HCT116 (cell line): ENCODE measurements at regions not wholly inside any gene's neighbourhood (a gene's known extent, or its start where the extent isn't known, plus 50 kb on each side); places are given as distances from the start of the nearest gene placed in this dataset.

Experiments
- EZH2 ChIP-seq: fragments of 200-600 bp; sonication (generic); IDR thresholded peaks from 2 replicates; pipeline ENCODE4 v1.6.1; 2017; ENCODE audit warnings: antibody characterized with exemption, mixed run types
- POLR2A ChIP-seq: IDR thresholded peaks from 2 replicates; pipeline ENCODE4 v1.7.0; 2011; ENCODE audit warnings: borderline replicate concordance; ENCODE audit not compliant: insufficient read depth, insufficient read length; ENCODE audit errors: extremely low read depth
- POLR2AphosphoS5 ChIP-seq: IDR thresholded peaks from 2 replicates; pipeline ENCODE4 v1.6.1; 2011; ENCODE audit warnings: mild to moderate bottlenecking, low read depth, low read length, moderate library complexity
- SP1 ChIP-seq: IDR thresholded peaks from 2 replicates; pipeline ENCODE4 v1.6.1; 2012; ENCODE audit warnings: low read depth
- ZNF274 ChIP-seq: fragments of 200-500 bp; sonication (Bioruptor generic); IDR thresholded peaks from 2 replicates; pipeline ENCODE4 v1.6.1; 2014; ENCODE audit warnings: mild to moderate bottlenecking, low read depth, low read length, inconsistent platforms
- TF ChIP-seq, protein P1 (sequence below), 3 experiments: fragments of 200-600 bp in 1 of 3; sonication (generic) in 1 of 3; IDR thresholded peaks in 2 of 3; conservative IDR thresholded peaks in 1 of 3; 2 replicates each; pipeline ENCODE4 v1.5.1; 2012 to 2017; ENCODE audit warnings: low read depth in 2 of 3, low read length in 2 of 3, antibody characterized with exemption in 1 of 3, borderline replicate concordance in 1 of 3, control low read depth in 1 of 3, mild to moderate bottlenecking in 1 of 3, mixed read lengths in 1 of 3, mixed run types in 1 of 3, moderate library complexity in 1 of 3; ENCODE audit not compliant: insufficient read depth in 1 of 3
- TF ChIP-seq, protein P2 (sequence below): IDR thresholded peaks from 2 replicates; pipeline ENCODE4 v1.6.1; 2012
- TF ChIP-seq, protein P3 (sequence below): IDR thresholded peaks from 2 replicates; pipeline ENCODE4 v1.6.1; 2012; ENCODE audit warnings: low read depth
- TF ChIP-seq, protein P4 (sequence below): IDR thresholded peaks from 2 replicates; pipeline ENCODE4 v1.6.1; 2011; ENCODE audit warnings: mild to moderate bottlenecking, low read length, moderate library complexity; ENCODE audit not compliant: insufficient replicate concordance; ENCODE audit errors: extremely low read depth
- TF ChIP-seq, protein P5 (sequence below): IDR thresholded peaks from 2 replicates; pipeline ENCODE4 v1.6.1; 2012

DNA sequence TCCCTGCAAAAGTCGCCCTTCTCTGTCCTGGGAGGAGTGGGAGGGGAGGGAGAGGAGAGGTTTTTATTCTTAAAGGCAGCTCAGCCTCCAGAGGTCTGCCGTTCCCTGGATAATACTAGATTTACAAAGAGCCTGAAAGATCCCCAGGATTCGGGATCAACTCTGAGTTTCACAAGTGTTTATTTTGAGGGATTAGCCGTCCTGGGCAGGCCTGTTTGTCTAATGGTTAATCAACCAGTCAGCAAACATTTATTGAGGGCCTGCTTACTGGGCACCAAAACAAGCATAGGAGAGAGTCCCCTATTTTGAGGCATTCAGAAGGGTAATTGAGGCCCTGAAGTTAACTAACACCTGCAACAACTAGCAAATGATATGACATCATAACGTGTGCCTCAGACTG is 152.6 kb upstream of the SLC1A4 start:
- TF ChIP-seq, protein P1, sequence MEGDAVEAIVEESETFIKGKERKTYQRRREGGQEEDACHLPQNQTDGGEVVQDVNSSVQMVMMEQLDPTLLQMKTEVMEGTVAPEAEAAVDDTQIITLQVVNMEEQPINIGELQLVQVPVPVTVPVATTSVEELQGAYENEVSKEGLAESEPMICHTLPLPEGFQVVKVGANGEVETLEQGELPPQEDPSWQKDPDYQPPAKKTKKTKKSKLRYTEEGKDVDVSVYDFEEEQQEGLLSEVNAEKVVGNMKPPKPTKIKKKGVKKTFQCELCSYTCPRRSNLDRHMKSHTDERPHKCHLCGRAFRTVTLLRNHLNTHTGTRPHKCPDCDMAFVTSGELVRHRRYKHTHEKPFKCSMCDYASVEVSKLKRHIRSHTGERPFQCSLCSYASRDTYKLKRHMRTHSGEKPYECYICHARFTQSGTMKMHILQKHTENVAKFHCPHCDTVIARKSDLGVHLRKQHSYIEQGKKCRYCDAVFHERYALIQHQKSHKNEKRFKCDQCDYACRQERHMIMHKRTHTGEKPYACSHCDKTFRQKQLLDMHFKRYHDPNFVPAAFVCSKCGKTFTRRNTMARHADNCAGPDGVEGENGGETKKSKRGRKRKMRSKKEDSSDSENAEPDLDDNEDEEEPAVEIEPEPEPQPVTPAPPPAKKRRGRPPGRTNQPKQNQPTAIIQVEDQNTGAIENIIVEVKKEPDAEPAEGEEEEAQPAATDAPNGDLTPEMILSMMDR (IDR thresholded peaks at IDR 0.05 in 2 of 3, conservative IDR thresholded peaks at IDR 0.05 in 1 of 3; ENCODE audit: borderline replicate concordance in 1 of 3, insufficient read depth in 1 of 3, low read depth in 2 of 3, low read length in 2 of 3): no peak
- TF ChIP-seq, protein P2, sequence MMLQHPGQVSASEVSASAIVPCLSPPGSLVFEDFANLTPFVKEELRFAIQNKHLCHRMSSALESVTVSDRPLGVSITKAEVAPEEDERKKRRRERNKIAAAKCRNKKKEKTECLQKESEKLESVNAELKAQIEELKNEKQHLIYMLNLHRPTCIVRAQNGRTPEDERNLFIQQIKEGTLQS: no peak
- TF ChIP-seq EZH2: no peak
- TF ChIP-seq POLR2A: no peak
- TF ChIP-seq, protein P3, sequence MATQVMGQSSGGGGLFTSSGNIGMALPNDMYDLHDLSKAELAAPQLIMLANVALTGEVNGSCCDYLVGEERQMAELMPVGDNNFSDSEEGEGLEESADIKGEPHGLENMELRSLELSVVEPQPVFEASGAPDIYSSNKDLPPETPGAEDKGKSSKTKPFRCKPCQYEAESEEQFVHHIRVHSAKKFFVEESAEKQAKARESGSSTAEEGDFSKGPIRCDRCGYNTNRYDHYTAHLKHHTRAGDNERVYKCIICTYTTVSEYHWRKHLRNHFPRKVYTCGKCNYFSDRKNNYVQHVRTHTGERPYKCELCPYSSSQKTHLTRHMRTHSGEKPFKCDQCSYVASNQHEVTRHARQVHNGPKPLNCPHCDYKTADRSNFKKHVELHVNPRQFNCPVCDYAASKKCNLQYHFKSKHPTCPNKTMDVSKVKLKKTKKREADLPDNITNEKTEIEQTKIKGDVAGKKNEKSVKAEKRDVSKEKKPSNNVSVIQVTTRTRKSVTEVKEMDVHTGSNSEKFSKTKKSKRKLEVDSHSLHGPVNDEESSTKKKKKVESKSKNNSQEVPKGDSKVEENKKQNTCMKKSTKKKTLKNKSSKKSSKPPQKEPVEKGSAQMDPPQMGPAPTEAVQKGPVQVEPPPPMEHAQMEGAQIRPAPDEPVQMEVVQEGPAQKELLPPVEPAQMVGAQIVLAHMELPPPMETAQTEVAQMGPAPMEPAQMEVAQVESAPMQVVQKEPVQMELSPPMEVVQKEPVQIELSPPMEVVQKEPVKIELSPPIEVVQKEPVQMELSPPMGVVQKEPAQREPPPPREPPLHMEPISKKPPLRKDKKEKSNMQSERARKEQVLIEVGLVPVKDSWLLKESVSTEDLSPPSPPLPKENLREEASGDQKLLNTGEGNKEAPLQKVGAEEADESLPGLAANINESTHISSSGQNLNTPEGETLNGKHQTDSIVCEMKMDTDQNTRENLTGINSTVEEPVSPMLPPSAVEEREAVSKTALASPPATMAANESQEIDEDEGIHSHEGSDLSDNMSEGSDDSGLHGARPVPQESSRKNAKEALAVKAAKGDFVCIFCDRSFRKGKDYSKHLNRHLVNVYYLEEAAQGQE: no peak
- TF ChIP-seq, protein P4, sequence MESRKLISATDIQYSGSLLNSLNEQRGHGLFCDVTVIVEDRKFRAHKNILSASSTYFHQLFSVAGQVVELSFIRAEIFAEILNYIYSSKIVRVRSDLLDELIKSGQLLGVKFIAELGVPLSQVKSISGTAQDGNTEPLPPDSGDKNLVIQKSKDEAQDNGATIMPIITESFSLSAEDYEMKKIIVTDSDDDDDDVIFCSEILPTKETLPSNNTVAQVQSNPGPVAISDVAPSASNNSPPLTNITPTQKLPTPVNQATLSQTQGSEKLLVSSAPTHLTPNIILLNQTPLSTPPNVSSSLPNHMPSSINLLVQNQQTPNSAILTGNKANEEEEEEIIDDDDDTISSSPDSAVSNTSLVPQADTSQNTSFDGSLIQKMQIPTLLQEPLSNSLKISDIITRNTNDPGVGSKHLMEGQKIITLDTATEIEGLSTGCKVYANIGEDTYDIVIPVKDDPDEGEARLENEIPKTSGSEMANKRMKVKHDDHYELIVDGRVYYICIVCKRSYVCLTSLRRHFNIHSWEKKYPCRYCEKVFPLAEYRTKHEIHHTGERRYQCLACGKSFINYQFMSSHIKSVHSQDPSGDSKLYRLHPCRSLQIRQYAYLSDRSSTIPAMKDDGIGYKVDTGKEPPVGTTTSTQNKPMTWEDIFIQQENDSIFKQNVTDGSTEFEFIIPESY: no peak
- TF ChIP-seq SP1: no peak
- no peak for TF ChIP-seq POLR2AphosphoS5
- TF ChIP-seq, protein P5, sequence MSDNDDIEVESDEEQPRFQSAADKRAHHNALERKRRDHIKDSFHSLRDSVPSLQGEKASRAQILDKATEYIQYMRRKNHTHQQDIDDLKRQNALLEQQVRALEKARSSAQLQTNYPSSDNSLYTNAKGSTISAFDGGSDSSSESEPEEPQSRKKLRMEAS: no peak
- no peak for TF ChIP-seq ZNF274
